Immature natural killer cell (primary cell): ENCODE measurements at regions not wholly inside any gene's neighbourhood (a gene's known extent, or its start where the extent isn't known, plus 50 kb on each side); places are given as distances from the start of the nearest gene placed in this dataset.

Experiments
- DNase-seq, 3 donors: peaks; one replicate each; pipeline ENCODE4 v3.0.0; 2022; ENCODE audit warnings: mixed read lengths in 1 of 3
- H3K27ac Mint-ChIP-seq, 6 donors: one replicate each; pipeline ENCODE4 v1.8.0; 2020; ENCODE audit warnings: mixed read lengths in 6 of 6, mild to moderate bottlenecking in 5 of 6, inconsistent platforms in 4 of 6, moderate library complexity in 3 of 6
- H3K27me3 Mint-ChIP-seq, 3 donors: one replicate each; pipeline ENCODE4 v1.8.0; 2020 to 2021; ENCODE audit warnings: low read depth in 3 of 3, mild to moderate bottlenecking in 3 of 3, mixed read lengths in 3 of 3, moderate library complexity in 3 of 3, inconsistent platforms in 1 of 3
- H3K36me3 Mint-ChIP-seq, 3 donors: one replicate each; pipeline ENCODE4 v1.8.0; 2020; ENCODE audit warnings: mixed read lengths in 3 of 3, inconsistent platforms in 2 of 3, mild to moderate bottlenecking in 2 of 3
- H3K4me1 Mint-ChIP-seq, 2 donors: one replicate each; pipeline ENCODE4 v1.8.0; 2020; ENCODE audit warnings: inconsistent platforms in 2 of 2, mild to moderate bottlenecking in 2 of 2, mixed read lengths in 2 of 2, moderate library complexity in 1 of 2
- H3K4me3 Mint-ChIP-seq, 5 donors: one replicate each; pipeline ENCODE4 v1.8.0; 2020; ENCODE audit warnings: mild to moderate bottlenecking in 5 of 5, mixed read lengths in 5 of 5, inconsistent platforms in 3 of 5, moderate library complexity in 3 of 5
- H3K9me3 Mint-ChIP-seq, 6 donors: one replicate each; pipeline ENCODE4 v1.8.0; 2020; ENCODE audit warnings: mild to moderate bottlenecking in 6 of 6, mixed read lengths in 6 of 6, inconsistent platforms in 4 of 6, moderate library complexity in 3 of 6

DNA sequence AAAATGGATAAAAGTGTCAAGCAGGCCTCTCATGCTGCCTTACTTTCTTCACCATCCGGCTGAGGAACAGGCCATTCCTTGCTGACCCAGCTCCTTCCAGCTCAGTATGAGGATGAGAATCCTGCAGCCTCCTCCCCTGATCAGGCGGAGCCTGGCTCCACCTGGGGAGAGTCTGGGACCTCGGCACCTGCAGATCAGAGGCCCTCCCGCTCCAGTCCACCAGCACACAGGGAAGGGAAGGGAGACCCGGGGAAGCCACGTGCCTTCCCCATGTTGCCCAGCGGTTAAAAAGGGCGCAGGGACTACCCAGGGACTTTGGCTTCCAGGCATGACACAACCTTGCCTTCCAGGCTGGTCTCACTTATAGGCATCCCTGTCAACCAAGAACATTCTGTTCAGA is 172.0 kb downstream of the NDUFA10 start:
- Mint-ChIP-seq H3K27me3 (peaks cover 3 to 15% (median 6%) of the 10 kb centered on the region in 3 donors), H3K36me3 (peaks cover 0 to 3% (median 0%) of the 10 kb centered on the region in 3 donors), H3K4me1 (no peaks in the 10 kb centered on the region), H3K27ac (no peak overlapping the region), H3K4me3 (no peak overlapping the region), H3K9me3 (peaks cover 9 to 24% (median 11%) of the 10 kb centered on the region in 6 donors)
- DNase-seq: no peak

DNA sequence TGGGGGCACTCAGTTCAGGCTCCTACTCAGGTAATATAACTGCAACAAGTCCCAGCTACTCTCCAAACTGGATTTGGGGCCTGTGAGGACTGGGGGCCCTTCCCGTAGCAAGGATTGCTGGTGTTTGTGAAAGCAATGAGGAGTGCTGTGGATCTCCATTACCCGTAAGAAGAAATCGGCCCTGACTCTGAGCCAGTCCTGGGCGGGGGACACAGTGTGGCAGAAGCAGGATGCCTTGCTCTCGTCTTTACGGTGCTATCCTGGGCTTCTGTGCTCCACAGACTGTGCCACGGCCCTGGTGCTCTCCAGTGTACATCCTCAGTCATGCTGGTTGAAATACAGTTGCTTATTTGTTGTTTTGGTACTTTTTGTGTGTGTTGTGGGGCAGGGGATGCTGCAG is 172.9 kb downstream of the NDUFA10 start:
- Mint-ChIP-seq H3K4me3 (no peak overlapping the region), H3K9me3 (peaks cover 9 to 24% (median 11%) of the 10 kb centered on the region in 6 donors), H3K27me3 (peaks cover 2 to 15% (median 8%) of the 10 kb centered on the region in 3 donors), H3K36me3 (peaks cover 0 to 3% (median 0%) of the 10 kb centered on the region in 3 donors), H3K27ac (no peak overlapping the region), H3K4me1 (no peaks in the 10 kb centered on the region)
- no peak for DNase-seq

DNA sequence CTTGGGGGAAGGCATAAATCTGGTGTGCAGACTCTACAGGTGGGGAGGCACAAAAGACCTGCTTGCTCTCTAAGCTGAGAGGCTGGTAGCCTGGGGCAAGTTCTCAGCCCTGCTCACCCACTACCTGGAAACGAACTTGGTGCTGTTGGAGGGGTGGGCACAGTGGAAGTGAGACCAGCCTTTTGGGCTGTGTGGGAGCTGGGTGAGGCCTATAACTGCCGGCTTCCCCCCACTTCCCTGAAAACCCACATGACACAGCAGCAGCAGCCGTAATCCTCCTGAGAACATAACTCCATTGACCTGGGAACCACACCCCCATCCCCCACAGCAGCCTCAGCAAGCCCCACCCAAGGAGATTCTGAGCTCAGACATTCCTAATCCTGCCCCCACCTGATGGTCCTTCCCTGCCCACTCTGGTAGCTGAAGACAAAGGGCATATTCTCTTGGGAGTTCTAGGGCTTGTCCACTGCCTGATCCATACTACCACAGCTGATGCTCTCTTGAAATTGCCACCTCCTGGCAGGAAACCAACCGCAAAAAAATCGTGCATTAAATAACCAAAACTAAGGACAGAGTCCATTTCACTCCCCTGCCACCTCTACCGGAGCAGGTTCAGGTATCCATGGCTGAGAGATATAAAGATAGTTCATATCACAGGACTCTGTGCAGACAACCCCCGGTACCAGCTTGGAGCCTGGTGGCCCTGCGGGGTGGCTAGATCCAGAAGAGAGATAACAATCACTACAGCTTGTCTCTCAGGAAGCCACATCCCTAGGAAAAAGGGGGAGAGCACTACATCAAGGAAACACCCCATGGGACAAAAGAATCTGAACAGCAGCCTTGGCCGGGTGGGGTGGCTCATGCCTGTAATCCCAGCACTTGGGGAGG is 178.1 kb downstream of the NDUFA10 start:
- Mint-ChIP-seq H3K4me1 (peaks cover 9% of the 10 kb centered on the region in 2 donors), H3K27ac (no peak overlapping the region), H3K27me3 (peaks cover 2 to 14% (median 5%) of the 10 kb centered on the region in 3 donors), H3K4me3 (no peak overlapping the region), H3K9me3 (peaks cover 10 to 36% (median 13%) of the 10 kb centered on the region in 6 donors), H3K36me3 (peaks cover 0 to 3% (median 0%) of the 10 kb centered on the region in 3 donors)
- no peak for DNase-seq

DNA sequence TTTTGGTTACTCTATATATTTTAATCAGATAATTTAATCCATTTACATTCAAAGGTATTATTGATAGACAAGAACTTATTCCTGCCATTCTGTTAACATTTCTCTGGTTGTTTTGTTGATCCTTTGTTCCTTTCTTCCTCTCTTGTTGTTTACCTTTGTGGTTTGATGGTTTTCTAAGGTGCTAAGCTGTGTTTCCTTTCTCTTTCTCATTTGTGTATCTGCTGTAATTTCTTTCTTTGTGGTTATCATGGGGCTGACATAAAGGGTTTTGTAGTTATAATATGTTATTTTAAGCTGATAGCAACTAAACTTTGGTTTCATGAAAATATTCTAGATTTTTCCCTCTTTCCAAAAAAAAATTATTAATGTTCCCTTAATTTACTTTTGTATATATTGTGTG is 179.2 kb downstream of the NDUFA10 start:
- peaks cover 5 to 14% (median 8%) of the 10 kb centered on the region in 3 donors for H3K27me3 Mint-ChIP-seq
- peaks cover 9% of the 10 kb centered on the region in 2 donors for H3K4me1 Mint-ChIP-seq
- no peaks in the 10 kb centered on the region for H3K36me3 Mint-ChIP-seq
- no peak for DNase-seq
- peaks cover 5 to 34% (median 9%) of the 10 kb centered on the region in 6 donors for H3K9me3 Mint-ChIP-seq
- H3K27ac Mint-ChIP-seq: no peak overlapping the region
- H3K4me3 Mint-ChIP-seq: peak overlapping the region in 2 of 5 donors; percentile 3 to 7

DNA sequence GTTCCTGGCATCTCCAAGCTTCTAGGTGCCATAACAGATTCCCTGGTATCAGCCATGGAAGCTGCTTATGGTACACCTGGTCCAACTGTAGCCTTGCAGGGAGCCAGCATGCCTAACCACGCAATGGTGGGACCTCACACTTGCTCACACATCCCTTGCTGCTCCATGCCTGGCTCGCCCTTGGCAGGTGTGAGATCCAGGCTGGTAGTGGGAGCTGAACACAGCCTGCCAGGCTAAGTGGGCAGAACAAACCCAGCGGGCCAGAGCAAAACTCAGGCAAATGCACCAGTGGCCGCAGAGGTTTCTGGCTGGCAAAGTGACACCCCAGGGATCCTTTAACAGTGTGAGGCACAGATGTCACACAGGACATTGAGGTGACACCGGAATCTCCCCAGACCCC is 185.8 kb downstream of the NDUFA10 start:
- H3K27ac Mint-ChIP-seq: no peak overlapping the region
- H3K27me3 Mint-ChIP-seq: peaks cover 5 to 9% (median 7%) of the 10 kb centered on the region in 3 donors
- H3K36me3 Mint-ChIP-seq: no peaks in the 10 kb centered on the region
- H3K4me1 Mint-ChIP-seq: no peaks in the 10 kb centered on the region
- no peak for DNase-seq
- H3K4me3 Mint-ChIP-seq: no peak overlapping the region
- peaks cover 0 to 5% (median 0%) of the 10 kb centered on the region in 6 donors for H3K9me3 Mint-ChIP-seq

DNA sequence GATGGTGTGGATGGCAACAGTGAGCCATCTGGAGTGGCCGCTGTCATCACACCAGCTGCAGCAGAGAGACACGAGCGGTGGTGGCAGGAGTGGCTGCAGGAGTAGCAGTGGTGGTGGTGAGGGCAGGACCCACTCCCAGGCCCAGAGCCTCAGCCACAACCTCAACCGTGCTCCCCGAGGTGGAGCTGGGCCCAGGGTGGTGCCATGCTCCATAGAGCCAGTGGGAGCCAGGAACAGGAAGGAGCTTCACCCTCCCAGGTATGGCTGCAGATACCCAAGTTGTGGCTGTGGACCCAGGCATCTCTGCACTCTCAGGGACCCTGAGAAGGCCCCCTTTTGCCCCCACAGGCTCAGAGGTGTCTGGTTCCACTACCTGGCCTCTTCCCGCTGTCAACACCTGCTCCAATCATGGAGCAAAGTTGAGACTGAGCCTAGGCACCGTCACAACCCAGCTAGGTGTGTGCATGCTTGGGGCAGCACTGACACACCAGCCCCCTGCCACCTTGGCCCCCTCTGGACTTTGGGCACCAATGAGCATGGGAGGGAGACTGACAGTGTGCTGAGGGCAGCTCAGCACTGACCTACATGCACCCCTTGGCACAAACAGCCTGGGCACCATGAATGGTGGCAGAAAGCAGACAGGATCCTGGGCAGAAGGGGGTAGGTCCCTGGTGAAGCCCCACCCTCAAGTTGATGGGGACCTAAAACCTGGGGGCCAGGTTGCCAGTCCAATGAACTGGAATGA is 188.9 kb downstream of the NDUFA10 start:
- Mint-ChIP-seq H3K27ac (no peak overlapping the region), H3K36me3 (no peaks in the 10 kb centered on the region), H3K27me3 (peaks cover 2 to 8% (median 3%) of the 10 kb centered on the region in 3 donors), H3K9me3 (no peaks in the 10 kb centered on the region), H3K4me1 (no peaks in the 10 kb centered on the region), H3K4me3 (no peak overlapping the region)
- no peak for DNase-seq

DNA sequence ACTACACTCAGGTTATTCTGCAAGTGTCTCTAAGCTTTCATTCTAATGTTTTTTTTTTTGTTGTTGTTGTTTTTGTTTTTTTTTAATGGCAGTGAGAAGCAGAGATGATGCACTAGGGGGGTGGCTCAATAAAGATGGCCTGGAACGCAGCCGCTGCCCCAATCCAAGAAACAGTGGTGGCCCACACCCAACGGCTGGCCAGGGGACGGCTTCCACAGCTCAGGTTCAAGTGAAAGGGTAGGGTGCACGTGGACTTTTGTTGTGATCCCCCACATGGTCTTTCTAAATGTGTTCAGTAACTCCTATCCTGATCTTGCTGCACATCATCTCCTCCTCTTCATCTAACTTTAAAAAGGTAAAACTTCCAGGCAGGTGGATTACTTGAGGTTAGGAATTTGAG is 190.1 kb downstream of the NDUFA10 start:
- no peaks in the 10 kb centered on the region for H3K36me3 Mint-ChIP-seq
- no peak overlapping the region for H3K27ac Mint-ChIP-seq
- H3K9me3 Mint-ChIP-seq: no peaks in the 10 kb centered on the region
- H3K4me3 Mint-ChIP-seq: no peak overlapping the region
- no peaks in the 10 kb centered on the region for H3K4me1 Mint-ChIP-seq
- peaks cover 0 to 8% (median 2%) of the 10 kb centered on the region in 3 donors for H3K27me3 Mint-ChIP-seq
- no peak for DNase-seq

DNA sequence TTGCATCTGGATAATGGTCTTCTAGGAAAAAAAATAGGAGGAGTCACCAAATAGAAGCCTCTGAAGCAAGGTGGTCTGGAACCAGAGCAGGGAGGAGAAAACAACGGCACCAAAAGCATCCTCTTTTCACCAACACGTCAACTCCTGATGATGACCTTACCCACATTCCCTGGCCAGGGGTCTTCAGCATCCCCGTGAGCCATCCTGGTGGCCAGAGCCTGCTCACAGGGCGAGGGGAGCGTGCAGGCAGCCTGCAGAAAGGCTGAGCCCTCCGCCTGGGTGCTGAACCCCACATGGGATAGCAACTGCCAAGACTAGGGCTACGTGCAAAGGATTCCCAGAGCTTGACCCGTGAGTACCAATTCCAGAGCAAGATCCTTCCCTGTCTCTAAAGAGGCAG is 191.0 kb downstream of the NDUFA10 start:
- no peak for DNase-seq
- Mint-ChIP-seq H3K9me3 (no peaks in the 10 kb centered on the region), H3K4me3 (no peak overlapping the region), H3K36me3 (no peaks in the 10 kb centered on the region), H3K27ac (no peak overlapping the region), H3K4me1 (no peaks in the 10 kb centered on the region), H3K27me3 (peaks cover 2 to 6% (median 2%) of the 10 kb centered on the region in 3 donors)

DNA sequence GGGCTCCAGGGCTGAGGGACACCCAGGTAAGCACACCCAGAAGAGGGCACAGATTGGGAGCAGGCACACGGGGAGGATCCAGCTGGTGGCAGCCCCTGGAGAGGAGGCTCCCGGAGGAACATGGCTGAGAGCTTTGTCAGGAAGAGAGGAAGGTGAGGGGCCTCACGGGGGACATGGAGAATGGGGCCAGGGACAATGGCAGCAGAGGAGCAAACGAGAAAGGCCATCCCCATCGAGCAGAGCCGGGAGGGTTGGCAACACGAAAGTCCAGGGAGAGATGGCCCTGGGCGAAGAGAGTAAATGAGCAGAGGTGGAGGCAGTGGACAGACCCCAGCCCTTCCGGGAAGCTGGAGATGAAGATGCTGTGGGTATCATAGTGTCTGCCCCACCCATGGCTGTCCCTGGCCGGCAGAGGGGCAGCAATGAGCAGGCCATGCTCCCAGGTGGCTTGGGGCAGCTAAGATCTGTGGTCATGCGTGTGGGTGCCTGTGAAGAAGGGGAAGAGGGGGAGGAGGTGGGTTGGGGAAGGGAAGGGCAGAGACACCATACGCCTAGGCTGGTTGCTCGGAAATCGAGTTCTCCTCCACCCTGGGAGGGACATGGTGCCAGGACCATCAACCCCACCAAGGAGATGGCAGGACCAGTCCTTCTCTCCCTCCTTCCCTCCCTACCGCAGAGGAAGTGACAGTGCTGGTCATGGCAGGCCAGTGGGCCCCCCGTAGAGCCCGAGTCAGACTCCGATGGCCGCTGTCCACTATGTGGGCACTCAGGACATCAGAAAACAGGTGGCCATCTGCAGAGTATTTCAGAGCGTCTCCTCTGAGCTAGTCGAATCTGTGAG is 191.7 kb downstream of the NDUFA10 start:
- no peaks in the 10 kb centered on the region for H3K36me3 Mint-ChIP-seq
- H3K4me1 Mint-ChIP-seq: no peaks in the 10 kb centered on the region
- no peaks in the 10 kb centered on the region for H3K9me3 Mint-ChIP-seq
- no peak overlapping the region for H3K4me3 Mint-ChIP-seq
- H3K27ac Mint-ChIP-seq: no peak overlapping the region
- DNase-seq: no peak
- peaks cover 2 to 6% (median 2%) of the 10 kb centered on the region in 3 donors for H3K27me3 Mint-ChIP-seq

DNA sequence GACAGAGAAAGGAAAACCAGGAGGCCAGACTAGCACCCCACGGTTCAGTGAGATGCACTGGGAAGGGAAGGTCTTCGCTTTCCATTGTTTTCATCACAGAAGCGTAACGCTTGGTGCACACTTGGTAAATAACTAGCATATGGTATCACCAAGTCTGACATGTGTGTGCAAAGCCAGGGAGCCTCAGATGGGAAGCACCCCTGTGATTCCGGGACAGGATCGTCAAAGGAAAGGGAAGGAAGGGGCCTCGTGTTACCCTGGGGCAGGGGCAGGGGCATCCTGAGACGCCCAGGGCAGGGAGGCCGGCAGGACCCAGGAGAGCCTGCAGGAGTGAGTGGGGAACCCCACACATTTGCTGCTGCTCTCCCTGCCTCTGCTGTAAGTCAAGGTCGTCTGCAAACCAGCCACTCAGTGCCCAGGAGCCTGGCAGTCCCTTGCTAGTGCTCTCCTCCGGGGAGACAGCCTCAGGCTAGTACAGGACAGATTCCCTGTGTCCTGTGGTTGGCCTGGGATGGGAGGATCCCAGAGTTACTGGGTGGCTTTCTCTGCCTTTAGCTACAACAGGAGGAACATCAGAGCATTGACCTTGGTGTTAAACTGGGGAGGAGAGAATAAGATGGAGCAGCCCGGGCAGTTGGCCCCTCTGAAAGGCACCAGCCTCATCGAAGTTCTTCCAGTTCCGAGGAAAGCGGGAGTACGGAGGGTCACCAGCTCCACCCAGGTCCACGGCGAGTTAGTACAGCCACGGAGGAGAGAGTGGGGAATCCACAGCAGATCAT is 192.5 kb downstream of the NDUFA10 start:
- H3K27ac Mint-ChIP-seq: no peak overlapping the region
- DNase-seq: no peak
- H3K27me3 Mint-ChIP-seq: peaks cover 2 to 6% (median 2%) of the 10 kb centered on the region in 3 donors
- no peaks in the 10 kb centered on the region for H3K4me1 Mint-ChIP-seq
- no peak overlapping the region for H3K4me3 Mint-ChIP-seq
- H3K9me3 Mint-ChIP-seq: no peaks in the 10 kb centered on the region
- no peaks in the 10 kb centered on the region for H3K36me3 Mint-ChIP-seq

DNA sequence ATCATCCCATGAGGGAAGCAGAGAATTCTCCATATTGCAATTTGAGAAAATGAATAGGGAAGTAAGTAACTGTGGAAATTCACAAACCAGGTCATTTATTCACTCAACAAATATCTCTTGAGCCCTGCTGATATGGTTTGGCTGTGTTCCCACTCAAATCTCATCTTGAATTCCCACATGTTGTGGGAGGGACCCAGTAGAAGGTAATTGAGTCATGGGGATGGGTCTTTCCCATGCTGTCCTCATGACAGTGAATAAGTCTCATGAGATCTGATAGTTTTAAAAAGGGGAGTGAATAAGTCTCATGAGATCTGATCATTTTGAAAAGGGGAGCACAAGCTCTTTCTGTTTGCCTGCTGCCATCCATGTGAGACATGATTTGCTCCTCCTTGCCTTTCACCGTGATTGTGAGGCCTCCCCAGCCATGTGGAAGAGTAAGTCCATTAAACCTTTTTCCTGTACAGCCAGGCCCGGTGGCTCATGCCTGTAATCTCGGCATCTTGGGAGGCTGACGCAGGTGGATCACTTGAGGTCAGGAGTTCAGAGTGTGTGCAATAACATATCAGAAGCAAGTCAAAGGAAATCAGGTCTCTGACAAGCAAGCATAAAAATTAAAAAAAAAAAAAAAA is 193.2 kb downstream of the NDUFA10 start:
- no peaks in the 10 kb centered on the region for H3K36me3 Mint-ChIP-seq
- H3K4me3 Mint-ChIP-seq: no peak overlapping the region
- H3K9me3 Mint-ChIP-seq: no peaks in the 10 kb centered on the region
- no peak for DNase-seq
- no peaks in the 10 kb centered on the region for H3K4me1 Mint-ChIP-seq
- H3K27ac Mint-ChIP-seq: no peak overlapping the region
- H3K27me3 Mint-ChIP-seq: peaks cover 2 to 6% (median 2%) of the 10 kb centered on the region in 3 donors

DNA sequence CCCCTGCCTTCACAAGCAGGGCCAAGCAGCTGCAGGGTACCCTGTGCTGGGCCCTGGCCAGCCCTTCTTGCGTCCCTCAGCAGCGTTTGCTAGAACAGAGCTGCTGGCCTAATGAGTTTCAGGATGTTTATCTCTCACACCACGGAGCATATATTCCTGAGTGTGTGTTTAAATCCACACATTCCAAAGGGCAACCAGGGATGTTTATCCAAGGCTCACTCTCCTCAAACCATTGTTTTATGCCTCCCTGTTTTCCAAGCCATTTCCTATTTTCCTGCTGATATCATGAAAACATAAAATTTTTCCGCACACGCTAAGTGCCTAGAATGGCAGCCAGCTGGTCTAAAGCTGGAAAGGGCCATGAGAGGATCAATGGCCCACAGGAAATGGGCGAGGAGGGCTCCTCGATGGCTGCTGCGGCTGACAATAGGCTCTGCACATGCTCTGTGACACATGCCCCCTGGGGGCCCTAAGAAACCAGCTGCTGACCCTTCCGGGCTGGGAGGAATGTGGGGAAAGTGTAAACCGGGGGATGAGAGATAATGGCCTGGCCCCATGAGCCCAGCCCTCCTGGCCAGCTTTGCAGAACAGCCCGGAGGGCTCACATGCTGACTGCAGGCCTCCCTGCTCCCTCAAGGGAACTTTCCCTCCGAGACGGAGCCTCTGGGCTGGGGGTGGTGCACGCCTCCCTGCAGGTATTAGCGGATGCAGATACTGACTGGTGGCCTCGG is 194.0 kb downstream of the NDUFA10 start:
- H3K4me1 Mint-ChIP-seq: no peaks in the 10 kb centered on the region
- H3K9me3 Mint-ChIP-seq: no peaks in the 10 kb centered on the region
- no peak overlapping the region for H3K4me3 Mint-ChIP-seq
- H3K27me3 Mint-ChIP-seq: peaks cover 2 to 6% (median 2%) of the 10 kb centered on the region in 3 donors
- H3K36me3 Mint-ChIP-seq: no peaks in the 10 kb centered on the region
- no peak for DNase-seq
- H3K27ac Mint-ChIP-seq: no peak overlapping the region
